ENCODE measurements at regions not wholly inside any gene's neighbourhood (a gene's known extent, or its start where the extent isn't known, plus 50 kb on each side); places are given as distances from the start of the nearest gene placed in this dataset.

- Histone ChIP-seq H3K4me2 (no peak overlapping the region), H3K36me3 (no peaks in the 10 kb centered on the region), H3K27me3 (no peaks in the 10 kb centered on the region), H3K9me3 (ENCODE audit: low read depth) (no peaks in the 10 kb centered on the region), H2AFZ (replicated peaks) (no peak overlapping the region), H3K79me2 (ENCODE audit: low read depth) (no peaks in the 10 kb centered on the region), H3F3A (ENCODE audit: low read depth) (no peaks in the 10 kb centered on the region), H3K9ac (no peak overlapping the region), H4K20me1 (ENCODE audit: low read depth) (no peaks in the 10 kb centered on the region), H3K27ac (no peak overlapping the region), H3K4me3 (no peak overlapping the region), H3K4me1 (no peaks in the 10 kb centered on the region)
- H3K36me3 Mint-ChIP-seq: no peaks in the 10 kb centered on the region
- H3K9me3 Mint-ChIP-seq: no peaks in the 10 kb centered on the region
- no peak for TF ChIP-seq CTCF (IDR thresholded peaks at IDR 0.05)
- no peak for TF ChIP-seq EZH2phosphoT487 (IDR thresholded peaks at IDR 0.05)
- TF ChIP-seq EZH2 (IDR thresholded peaks at IDR 0.05): no peak
- H3K4me3 Mint-ChIP-seq: no peak overlapping the region
- H3K27ac Mint-ChIP-seq: no peak overlapping the region
- H3K4me1 Mint-ChIP-seq: no peaks in the 10 kb centered on the region
- no peaks in the 10 kb centered on the region for H3K27me3 Mint-ChIP-seq (ENCODE audit: insufficient read depth, low read depth)
- DNase-seq (ENCODE audit: low spot score): no peak
Measured at GRCh38 chr17:31715446-31715845, 143.6 kb downstream of the COPRS start.

- Mint-ChIP-seq H3K4me3 (no peak overlapping the region), H3K4me1 (no peaks in the 10 kb centered on the region), H3K27me3 (ENCODE audit: insufficient read depth, low read depth) (no peaks in the 10 kb centered on the region), H3K9me3 (peaks cover 10% of the 10 kb centered on the region), H3K36me3 (no peaks in the 10 kb centered on the region), H3K27ac (no peak overlapping the region)
- H4K20me1 ChIP-seq (ENCODE audit: low read depth): no peaks in the 10 kb centered on the region
- no peaks in the 10 kb centered on the region for H3K79me2 ChIP-seq (ENCODE audit: low read depth)
- no peak overlapping the region for H3K27ac ChIP-seq
- H2AFZ ChIP-seq (replicated peaks): no peak overlapping the region
- no peak for TF ChIP-seq EZH2phosphoT487 (IDR thresholded peaks at IDR 0.05)
- no peak for TF ChIP-seq CTCF (IDR thresholded peaks at IDR 0.05)
- no peak for TF ChIP-seq EZH2 (IDR thresholded peaks at IDR 0.05)
- H3K4me3 ChIP-seq: no peak overlapping the region
- H3K36me3 ChIP-seq: no peaks in the 10 kb centered on the region
- no peak overlapping the region for H3K9ac ChIP-seq
- H3K4me2 ChIP-seq: no peak overlapping the region
- DNase-seq (ENCODE audit: low spot score): no peak
- no peaks in the 10 kb centered on the region for H3K4me1 ChIP-seq
- H3K27me3 ChIP-seq: no peaks in the 10 kb centered on the region
- H3K9me3 ChIP-seq (ENCODE audit: low read depth): no peaks in the 10 kb centered on the region
- no peaks in the 10 kb centered on the region for H3F3A ChIP-seq (ENCODE audit: low read depth)
Measured at GRCh38 chr17:31704483-31704882, 154.6 kb downstream of the COPRS start.

- Mint-ChIP-seq H3K4me3 (peak overlapping the region; percentile 22), H3K9me3 (peaks cover 7% of the 10 kb centered on the region), H3K27me3 (ENCODE audit: insufficient read depth, low read depth) (peaks cover 2% of the 10 kb centered on the region), H3K36me3 (no peaks in the 10 kb centered on the region), H3K27ac (no peak overlapping the region), H3K4me1 (peaks cover 6% of the 10 kb centered on the region)
- Histone ChIP-seq H3K27me3 (no peaks in the 10 kb centered on the region), H3K79me2 (ENCODE audit: low read depth) (no peaks in the 10 kb centered on the region), H3K27ac (no peak overlapping the region), H3K9me3 (ENCODE audit: low read depth) (no peaks in the 10 kb centered on the region), H3K9ac (no peak overlapping the region), H3K36me3 (no peaks in the 10 kb centered on the region), H3K4me1 (peaks cover 9% of the 10 kb centered on the region), H3F3A (ENCODE audit: low read depth) (peaks cover 3% of the 10 kb centered on the region), H2AFZ (replicated peaks) (no peak overlapping the region), H4K20me1 (ENCODE audit: low read depth) (no peaks in the 10 kb centered on the region), H3K4me3 (no peak overlapping the region), H3K4me2 (no peak overlapping the region)
- DNase-seq (ENCODE audit: low spot score): no peak
- no peak for TF ChIP-seq CTCF (IDR thresholded peaks at IDR 0.05)
- no peak for TF ChIP-seq EZH2phosphoT487 (IDR thresholded peaks at IDR 0.05)
- no peak for TF ChIP-seq EZH2 (IDR thresholded peaks at IDR 0.05)
Measured at GRCh38 chr17:31702041-31702440, 157.0 kb downstream of the COPRS start.
